ENCODE measurements at regions not wholly inside any gene's neighbourhood (a gene's known extent, or its start where the extent isn't known, plus 50 kb on each side); places are given as distances from the start of the nearest gene placed in this dataset.

- FAIRE-seq (no peak), DNase-seq (ENCODE audit: low spot score) (no peak)
Measured at GRCh38 chr5:68449380-68449779, 233.8 kb downstream of the PIK3R1 start.

DNA sequence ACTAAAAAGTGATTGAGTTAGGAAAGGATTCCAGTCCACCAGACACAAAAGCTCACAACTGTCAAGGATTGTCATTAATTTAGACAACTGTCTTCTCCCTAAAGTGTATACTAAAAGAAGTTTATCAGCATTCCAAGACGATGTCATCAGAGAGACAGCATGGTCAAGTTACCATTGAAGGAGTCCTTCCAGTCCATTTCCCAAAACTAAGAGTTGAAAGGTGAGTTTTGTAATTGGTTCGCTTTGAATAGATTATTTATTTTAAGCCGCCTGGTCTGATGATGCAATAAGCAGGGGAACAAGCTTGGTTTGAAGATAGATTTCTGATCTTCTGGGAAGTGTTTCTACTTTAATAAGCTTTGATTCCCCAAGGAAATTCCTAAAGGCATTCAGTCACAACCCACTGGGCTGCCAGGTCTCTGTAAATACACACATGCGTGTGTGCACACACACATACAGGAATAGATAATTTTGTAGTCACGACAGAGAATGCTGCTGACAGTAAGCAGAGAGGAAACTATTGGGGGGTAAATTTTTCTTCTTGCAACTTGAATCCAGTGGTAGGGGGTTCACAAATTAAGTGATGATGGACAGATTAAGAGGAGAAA, 234.8 kb downstream of the PIK3R1 start:
- DNase-seq (ENCODE audit: low spot score), result no peak
- no peak for FAIRE-seq

DNA sequence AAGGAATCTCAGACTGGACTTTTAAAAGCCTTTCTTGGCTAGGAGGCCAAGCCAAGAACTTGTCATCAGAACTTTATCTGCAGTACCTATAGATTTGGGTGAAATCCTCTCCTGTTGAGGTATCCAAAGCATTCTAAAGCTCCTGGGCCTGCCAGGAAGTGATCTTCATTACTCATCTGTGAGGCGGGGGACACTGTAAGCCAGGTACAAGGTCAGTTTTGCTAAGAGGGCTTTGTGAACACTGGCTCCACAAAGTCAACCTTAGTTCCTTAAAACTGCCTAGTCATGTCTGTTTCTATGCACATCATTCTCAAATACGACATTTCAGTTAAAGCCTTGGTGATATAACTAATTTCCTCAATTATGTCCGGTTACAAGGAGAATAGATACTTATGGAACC, 236.7 kb downstream of the PIK3R1 start:
- no peak for FAIRE-seq
- DNase-seq (ENCODE audit: low spot score), result no peak

DNA sequence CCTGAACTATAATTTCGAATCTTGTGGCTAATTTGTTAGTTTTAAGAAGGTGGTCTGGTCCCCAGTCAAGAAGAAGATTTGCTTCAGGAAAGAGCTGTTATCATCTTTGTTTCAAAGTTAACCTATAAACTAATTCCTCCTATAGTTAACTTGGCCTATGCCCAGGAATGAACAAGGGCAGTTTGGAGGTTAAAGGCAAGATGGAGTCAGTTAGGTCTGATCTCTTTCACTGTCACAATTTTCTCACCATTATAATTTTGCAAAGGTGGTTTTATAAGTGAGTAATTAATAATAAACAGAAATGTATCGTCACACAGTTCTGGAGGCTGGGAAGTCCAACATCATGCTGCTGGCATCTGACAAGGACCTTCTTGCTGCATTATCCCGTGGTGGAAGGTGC, 238.6 kb downstream of the PIK3R1 start:
- FAIRE-seq, result no peak
- DNase-seq (ENCODE audit: low spot score), result no peak

DNA sequence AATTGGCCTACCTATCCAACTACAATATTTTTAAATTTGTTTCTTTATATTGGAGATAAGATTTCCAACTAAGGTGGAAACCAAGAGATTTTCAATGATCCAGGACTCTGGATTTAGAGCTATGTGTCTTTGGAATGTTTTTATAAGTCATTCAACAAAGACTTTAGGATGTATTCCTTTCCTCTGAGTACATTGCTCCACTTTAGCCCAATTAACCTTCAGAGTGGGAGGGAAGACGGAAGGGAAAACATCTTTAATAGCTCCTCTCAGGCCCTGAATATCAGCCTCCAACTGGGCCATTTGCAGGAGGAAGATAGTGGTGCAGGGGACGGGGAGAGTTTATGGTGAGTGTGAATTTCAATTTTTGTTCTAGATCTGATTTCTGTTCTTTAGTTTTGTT, 239.2 kb downstream of the PIK3R1 start:
- no peak for DNase-seq (ENCODE audit: low spot score)
- no peak for FAIRE-seq

DNA sequence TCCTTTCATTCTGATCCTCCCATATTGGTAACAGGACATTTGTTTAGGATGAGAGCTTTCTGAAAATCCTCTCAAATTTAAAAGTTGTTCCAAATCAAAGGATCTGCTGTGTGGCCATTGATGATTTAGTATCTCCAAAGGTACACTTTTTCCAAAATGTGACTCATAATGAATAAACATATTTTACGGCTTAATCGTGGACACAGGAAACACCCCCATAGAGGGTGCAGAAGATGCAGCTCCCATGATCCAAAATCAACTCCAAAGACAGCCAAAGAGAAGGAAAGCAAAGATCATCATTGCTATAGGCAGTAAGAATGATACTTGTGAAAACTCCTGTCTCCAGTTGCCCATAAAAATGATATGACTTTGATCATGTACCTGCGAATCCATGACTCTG, 239.7 kb downstream of the PIK3R1 start:
- DNase-seq (ENCODE audit: low spot score), result no peak
- no peak for FAIRE-seq

DNA sequence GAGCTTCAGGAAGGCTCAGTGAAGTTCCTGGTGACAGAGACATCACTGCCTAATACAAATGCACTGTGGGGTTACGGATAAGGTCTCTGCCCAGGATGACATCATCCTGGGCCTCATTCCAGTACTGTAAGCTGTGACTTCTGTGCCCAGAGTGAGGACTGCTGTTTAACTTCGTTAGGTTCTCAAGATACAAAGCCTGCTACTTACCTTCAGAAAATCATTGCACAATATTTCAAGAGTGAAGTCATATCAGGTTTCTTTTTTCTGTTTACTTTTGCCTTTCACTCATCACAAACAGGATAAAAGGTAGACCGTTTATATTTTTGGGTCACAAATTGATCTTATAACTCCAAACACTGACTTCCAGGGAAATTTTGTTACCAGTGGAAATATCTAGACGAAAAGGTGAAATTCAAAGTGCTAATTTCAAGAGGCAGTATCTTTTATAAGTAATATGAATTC, 241.2 kb downstream of the PIK3R1 start:
- peak; percentile 70 for DNase-seq (ENCODE audit: low spot score)

DNA sequence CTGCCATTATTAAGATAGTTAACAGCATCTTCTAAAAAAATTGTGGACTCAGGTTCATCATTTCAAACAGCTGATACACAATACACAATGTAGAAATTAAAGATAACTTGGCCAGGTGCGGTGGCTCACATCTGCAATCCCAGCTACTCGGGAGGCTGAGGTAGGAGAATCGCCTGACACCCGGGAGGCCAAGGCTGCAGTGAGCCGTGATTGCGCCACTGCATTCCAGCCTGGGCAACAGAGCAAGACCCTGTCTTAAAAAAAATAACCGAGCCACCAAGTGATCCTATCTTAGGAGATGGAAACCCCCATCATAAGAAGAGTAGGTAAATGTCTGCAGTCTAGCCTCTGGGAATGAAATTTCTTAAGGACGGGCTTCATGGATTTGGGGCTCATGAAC, 241.7 kb downstream of the PIK3R1 start:
- FAIRE-seq, result no peak

More for the DNA sequence above, 241.2 kb downstream of the PIK3R1 start:
- peak; percentile 13 for FAIRE-seq

GRCh38 chr5:68458416-68459021, 243.0 kb downstream of the PIK3R1 start:
- no peak for FAIRE-seq
- no peak for DNase-seq (ENCODE audit: low spot score)

More for the DNA sequence above, 241.7 kb downstream of the PIK3R1 start:
- DNase-seq (ENCODE audit: low spot score), result no peak

GRCh38 chr5:68459093-68459809, 243.7 kb downstream of the PIK3R1 start:
- FAIRE-seq, result no peak
- no peak for DNase-seq (ENCODE audit: low spot score)

DNA sequence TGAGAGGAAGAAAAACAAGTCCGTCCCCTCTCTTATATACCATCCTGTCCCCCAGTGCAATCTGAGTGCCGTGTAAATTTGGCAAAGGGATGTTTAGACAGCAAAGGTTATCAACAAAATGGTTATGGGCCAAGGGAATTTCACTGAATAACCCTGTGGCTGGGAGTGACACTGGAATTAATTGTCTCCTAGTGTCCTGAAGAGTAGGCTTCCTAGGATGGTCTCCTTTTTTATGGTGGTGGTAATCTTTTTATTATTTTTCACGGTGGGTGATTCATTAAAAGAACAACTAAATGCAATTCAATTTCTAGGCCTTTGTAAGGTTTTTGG, 244.2 kb downstream of the PIK3R1 start:
- FAIRE-seq, result no peak

DNA sequence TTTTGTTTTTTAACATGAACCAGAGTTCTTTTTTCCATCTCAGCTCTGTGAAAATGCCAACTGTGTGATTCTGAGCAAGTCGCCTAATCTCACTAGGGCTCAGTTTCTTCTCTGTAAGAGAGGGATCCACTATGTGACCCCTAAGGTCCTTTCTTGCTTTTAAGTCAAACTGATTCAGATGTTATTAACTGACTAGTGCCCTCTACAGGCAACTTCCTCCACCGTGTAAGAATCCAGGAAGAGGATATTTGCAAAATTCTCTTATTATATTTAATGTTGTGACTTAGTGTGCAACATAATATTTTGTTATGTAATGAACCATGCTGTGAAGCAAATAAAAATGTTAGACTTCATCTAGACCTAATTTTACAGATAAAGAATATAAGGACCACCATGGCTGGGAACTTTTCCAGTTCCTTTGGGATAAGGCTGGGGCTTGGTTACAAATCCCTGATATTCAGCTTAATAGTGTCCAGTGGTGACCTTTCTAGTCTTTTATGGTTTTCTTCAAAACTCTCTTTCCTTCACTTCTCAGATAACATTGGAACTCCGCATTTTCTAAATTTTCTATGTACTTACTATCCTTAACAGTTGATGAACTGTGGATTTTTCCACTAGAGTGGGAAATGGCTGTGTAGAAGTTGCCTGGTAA, 244.7 kb downstream of the PIK3R1 start:
- FAIRE-seq (no peak), DNase-seq (ENCODE audit: low spot score) (no peak)

More for the DNA sequence above, 244.2 kb downstream of the PIK3R1 start:
- no peak for DNase-seq (ENCODE audit: low spot score)

DNA sequence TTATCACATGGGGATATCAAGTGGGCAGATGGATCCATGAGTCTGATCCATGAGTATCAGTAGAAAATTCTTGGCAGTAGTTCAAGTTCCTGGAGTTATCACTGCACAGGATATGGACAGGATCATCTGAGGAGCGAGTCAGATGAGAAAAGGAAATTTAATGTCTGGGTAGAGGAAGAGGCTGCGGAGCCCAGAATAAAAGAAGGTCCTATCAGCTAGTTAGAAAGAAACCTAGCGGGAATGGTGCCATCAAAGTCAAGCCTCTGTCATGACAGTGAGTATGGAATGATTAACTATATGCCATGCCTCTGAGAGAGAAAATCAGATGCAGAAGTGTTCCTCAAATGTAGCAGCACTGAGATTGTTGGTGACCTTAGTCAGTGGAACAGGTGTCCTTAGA, 248.1 kb downstream of the PIK3R1 start:
- DNase-seq (ENCODE audit: low spot score) (no peak), FAIRE-seq (no peak)

- DNase-seq (ENCODE audit: low spot score) (peak; percentile 41), FAIRE-seq (no peak)
Measured at GRCh38 chr5:68464424-68464823, 248.9 kb downstream of the PIK3R1 start.

- FAIRE-seq (no peak), DNase-seq (ENCODE audit: low spot score) (no peak)
Measured at GRCh38 chr5:68465133-68465532, 249.6 kb downstream of the PIK3R1 start.

DNA sequence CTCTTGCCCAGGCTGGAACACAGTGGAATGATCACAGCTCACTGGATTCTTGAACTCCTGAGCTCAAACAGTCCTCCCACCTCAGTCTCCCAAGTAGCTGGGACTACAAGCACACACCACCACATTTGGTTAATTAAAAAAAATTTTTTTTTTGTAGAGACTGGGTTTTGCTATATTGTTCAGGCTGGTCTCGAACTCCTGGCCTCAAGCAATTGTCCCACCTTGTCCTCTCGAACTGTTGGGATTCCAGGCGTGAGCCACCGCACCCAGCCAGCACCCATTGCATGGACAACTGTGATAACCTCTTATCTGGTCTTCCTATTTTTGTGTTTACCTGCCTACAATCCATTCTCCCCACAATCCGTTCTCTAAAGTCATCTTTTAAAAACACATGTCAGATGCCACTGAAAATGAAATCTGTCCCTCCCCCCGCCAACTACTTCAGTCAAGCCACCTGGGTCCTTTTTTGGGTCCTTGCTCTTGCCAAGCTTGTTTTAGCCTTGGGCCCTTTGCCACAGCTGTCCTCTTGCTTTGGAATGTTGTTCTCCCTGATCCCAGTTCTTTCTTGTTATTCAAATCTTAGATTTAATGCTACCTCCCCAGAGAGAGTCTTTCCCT, 250.5 kb downstream of the PIK3R1 start:
- no peak for FAIRE-seq
- DNase-seq (ENCODE audit: low spot score), result no peak

- FAIRE-seq (no peak), DNase-seq (ENCODE audit: low spot score) (no peak)
Measured at GRCh38 chr5:68467208-68467607, 251.7 kb downstream of the PIK3R1 start.

- no peak for FAIRE-seq
- no peak for DNase-seq (ENCODE audit: low spot score)
Measured at GRCh38 chr5:68467794-68468193, 252.2 kb downstream of the PIK3R1 start.

DNA sequence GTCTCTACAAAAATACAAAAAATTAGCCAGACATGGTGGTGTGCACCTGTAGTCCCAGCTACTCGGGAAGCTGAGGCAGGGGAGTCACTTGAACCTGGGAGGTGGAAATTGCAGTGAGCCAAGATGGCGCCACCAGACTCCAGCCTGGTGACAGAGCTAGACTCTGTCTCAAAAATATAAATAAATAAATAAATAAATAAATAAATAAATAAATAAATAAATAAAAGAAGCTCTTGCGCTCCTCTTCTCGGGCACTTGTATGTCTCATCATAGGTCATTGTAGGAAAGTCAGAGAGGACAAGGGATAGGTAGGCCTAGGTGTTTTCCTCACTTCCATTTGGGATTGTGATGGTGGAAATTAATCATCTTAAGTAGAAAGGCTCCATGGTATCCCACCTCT, 252.8 kb downstream of the PIK3R1 start:
- DNase-seq (ENCODE audit: low spot score), result no peak
- no peak for FAIRE-seq

- FAIRE-seq, result no peak
- DNase-seq (ENCODE audit: low spot score), result no peak
Measured at GRCh38 chr5:68475476-68475983, 260.0 kb downstream of the PIK3R1 start.

DNA sequence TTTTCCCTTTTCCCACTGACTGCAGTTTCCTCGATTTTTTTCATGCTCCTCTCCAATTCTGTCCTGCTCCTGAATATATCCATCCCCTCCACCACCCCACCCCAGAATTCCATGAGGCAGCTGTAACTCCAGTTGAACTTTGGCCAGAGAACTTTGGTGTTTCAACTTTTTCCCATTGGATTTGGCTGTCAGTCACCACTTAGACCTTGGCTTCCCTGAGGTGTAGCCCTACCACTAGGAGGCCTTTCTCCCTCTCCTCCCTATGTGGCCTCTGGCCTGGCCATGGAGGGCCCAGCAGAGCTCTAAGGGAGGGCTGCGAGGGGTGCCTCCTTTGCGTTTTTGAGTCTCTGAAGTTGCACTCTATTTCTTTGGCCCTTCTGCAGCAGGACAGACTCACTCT, 261.3 kb downstream of the PIK3R1 start:
- DNase-seq (ENCODE audit: low spot score) (no peak), FAIRE-seq (no peak)
